ENCODE measurements at regions not wholly inside any gene's neighbourhood (a gene's known extent, or its start where the extent isn't known, plus 50 kb on each side); places are given as distances from the start of the nearest gene placed in this dataset.

GRCh38 chr2:228902176-228902575, 368.9 kb downstream of the PID1 start:
- TF ChIP-seq, protein P1, sequence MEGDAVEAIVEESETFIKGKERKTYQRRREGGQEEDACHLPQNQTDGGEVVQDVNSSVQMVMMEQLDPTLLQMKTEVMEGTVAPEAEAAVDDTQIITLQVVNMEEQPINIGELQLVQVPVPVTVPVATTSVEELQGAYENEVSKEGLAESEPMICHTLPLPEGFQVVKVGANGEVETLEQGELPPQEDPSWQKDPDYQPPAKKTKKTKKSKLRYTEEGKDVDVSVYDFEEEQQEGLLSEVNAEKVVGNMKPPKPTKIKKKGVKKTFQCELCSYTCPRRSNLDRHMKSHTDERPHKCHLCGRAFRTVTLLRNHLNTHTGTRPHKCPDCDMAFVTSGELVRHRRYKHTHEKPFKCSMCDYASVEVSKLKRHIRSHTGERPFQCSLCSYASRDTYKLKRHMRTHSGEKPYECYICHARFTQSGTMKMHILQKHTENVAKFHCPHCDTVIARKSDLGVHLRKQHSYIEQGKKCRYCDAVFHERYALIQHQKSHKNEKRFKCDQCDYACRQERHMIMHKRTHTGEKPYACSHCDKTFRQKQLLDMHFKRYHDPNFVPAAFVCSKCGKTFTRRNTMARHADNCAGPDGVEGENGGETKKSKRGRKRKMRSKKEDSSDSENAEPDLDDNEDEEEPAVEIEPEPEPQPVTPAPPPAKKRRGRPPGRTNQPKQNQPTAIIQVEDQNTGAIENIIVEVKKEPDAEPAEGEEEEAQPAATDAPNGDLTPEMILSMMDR (IDR thresholded peaks at IDR 0.05) = no peak
- TF ChIP-seq POLR2A (IDR thresholded peaks at IDR 0.05) = no peak
